GM19467 (cell line): ENCODE measurements at regions not wholly inside any gene's neighbourhood (a gene's known extent, or its start where the extent isn't known, plus 50 kb on each side); places are given as distances from the start of the nearest gene placed in this dataset.

ENCODE experiments used
- ATAC-seq: cut with Tn5 transposase; IDR thresholded peaks from one replicate; pipeline ENCODE4 v1.9.1; 2021; ENCODE audit warnings: mild to moderate bottlenecking, moderate library complexity; ENCODE audit not compliant: unreplicated experiment

- ATAC-seq, result no peak
Observed at GRCh38 chr3:110181226-110181625, 843.9 kb upstream of the DPPA4 start.

- no peak for ATAC-seq
Observed at GRCh38 chr3:110184536-110184935, 847.2 kb upstream of the DPPA4 start.

- no peak for ATAC-seq
Observed at GRCh38 chr3:110193074-110193473, 855.7 kb upstream of the DPPA4 start.

- ATAC-seq, result no peak
Observed at GRCh38 chr3:110198717-110199587, 861.6 kb upstream of the DPPA4 start.

- no peak for ATAC-seq
Observed at GRCh38 chr3:110199588-110199943, 862.2 kb upstream of the DPPA4 start.

GRCh38 chr3:110210086-110210660 lies 861.4 kb upstream of the NECTIN3 start:
- no peak for ATAC-seq

GRCh38 chr3:110226645-110227044 lies 845.0 kb upstream of the NECTIN3 start:
- no peak for ATAC-seq

- no peak for ATAC-seq
Observed at GRCh38 chr3:110227991-110228390, 843.6 kb upstream of the NECTIN3 start.

- no peak for ATAC-seq
Observed at GRCh38 chr3:110234831-110235230, 836.8 kb upstream of the NECTIN3 start.

GRCh38 chr3:110236976-110237610 lies 834.5 kb upstream of the NECTIN3 start:
- no peak for ATAC-seq

GRCh38 chr3:110243081-110243480 lies 828.5 kb upstream of the NECTIN3 start:
- ATAC-seq, result no peak

- no peak for ATAC-seq
Observed at GRCh38 chr3:110246796-110247376, 824.7 kb upstream of the NECTIN3 start.

- ATAC-seq, result no peak
Observed at GRCh38 chr3:110248666-110249065, 823.0 kb upstream of the NECTIN3 start.

GRCh38 chr3:110253794-110254193 lies 817.8 kb upstream of the NECTIN3 start:
- ATAC-seq, result no peak

GRCh38 chr3:110254591-110254990 lies 817.0 kb upstream of the NECTIN3 start:
- ATAC-seq, result no peak

GRCh38 chr3:110261141-110261540 lies 810.5 kb upstream of the NECTIN3 start:
- no peak for ATAC-seq

GRCh38 chr3:110262896-110263295 lies 808.7 kb upstream of the NECTIN3 start:
- ATAC-seq, result no peak

GRCh38 chr3:110265302-110265701 lies 806.3 kb upstream of the NECTIN3 start:
- ATAC-seq, result no peak

- ATAC-seq, result no peak
Observed at GRCh38 chr3:110267304-110267845, 804.2 kb upstream of the NECTIN3 start.

- ATAC-seq, result no peak
Observed at GRCh38 chr3:110272525-110272924, 799.1 kb upstream of the NECTIN3 start.

GRCh38 chr3:110291886-110292501 lies 779.6 kb upstream of the NECTIN3 start:
- ATAC-seq, result no peak
